ENCODE measurements at regions not wholly inside any gene's neighbourhood (a gene's known extent, or its start where the extent isn't known, plus 50 kb on each side); places are given as distances from the start of the nearest gene placed in this dataset.

DNA sequence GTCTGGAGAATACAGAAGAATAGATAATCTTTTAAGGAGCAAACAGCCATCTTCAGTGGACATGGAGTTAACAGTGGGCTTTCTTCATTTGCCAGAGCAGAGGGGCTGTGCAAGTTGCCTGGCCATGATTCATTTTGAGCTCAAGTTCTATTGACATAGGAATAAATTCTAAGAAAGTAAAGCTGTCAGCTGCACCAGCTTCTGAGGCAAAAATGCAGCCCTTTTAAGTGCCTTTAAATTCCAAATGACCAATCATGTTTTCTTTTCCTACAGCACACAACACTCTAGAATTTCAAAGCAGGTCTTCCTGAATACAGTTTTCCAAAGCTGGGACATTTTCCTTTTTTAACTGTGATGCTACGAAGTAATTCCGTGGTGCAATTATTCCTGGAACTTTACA is 246.4 kb upstream of the NT5C1B start:
- TF ChIP-seq CEBPB (IDR thresholded peaks at IDR 0.05) (no peak), EGR1 (IDR thresholded peaks at IDR 0.05) (no peak), TAF1 (IDR thresholded peaks at IDR 0.05; ENCODE audit: low read depth) (no peak), USF1 (IDR thresholded peaks at IDR 0.05) (no peak), MAX (IDR thresholded peaks at IDR 0.05) (no peak), YY1 (IDR thresholded peaks at IDR 0.05; ENCODE audit: low read depth) (no peak), TEAD4 (IDR thresholded peaks at IDR 0.05) (no peak), RAD21 (IDR thresholded peaks at IDR 0.05; ENCODE audit: low read depth) (no peak), ZBTB7A (IDR thresholded peaks at IDR 0.05; ENCODE audit: low read depth) (no peak), NFIC (IDR thresholded peaks at IDR 0.05) (no peak), EP300 (IDR thresholded peaks at IDR 0.05; ENCODE audit: borderline replicate concordance) (no peak)
- TF ChIP-seq, protein P1, sequence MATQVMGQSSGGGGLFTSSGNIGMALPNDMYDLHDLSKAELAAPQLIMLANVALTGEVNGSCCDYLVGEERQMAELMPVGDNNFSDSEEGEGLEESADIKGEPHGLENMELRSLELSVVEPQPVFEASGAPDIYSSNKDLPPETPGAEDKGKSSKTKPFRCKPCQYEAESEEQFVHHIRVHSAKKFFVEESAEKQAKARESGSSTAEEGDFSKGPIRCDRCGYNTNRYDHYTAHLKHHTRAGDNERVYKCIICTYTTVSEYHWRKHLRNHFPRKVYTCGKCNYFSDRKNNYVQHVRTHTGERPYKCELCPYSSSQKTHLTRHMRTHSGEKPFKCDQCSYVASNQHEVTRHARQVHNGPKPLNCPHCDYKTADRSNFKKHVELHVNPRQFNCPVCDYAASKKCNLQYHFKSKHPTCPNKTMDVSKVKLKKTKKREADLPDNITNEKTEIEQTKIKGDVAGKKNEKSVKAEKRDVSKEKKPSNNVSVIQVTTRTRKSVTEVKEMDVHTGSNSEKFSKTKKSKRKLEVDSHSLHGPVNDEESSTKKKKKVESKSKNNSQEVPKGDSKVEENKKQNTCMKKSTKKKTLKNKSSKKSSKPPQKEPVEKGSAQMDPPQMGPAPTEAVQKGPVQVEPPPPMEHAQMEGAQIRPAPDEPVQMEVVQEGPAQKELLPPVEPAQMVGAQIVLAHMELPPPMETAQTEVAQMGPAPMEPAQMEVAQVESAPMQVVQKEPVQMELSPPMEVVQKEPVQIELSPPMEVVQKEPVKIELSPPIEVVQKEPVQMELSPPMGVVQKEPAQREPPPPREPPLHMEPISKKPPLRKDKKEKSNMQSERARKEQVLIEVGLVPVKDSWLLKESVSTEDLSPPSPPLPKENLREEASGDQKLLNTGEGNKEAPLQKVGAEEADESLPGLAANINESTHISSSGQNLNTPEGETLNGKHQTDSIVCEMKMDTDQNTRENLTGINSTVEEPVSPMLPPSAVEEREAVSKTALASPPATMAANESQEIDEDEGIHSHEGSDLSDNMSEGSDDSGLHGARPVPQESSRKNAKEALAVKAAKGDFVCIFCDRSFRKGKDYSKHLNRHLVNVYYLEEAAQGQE (IDR thresholded peaks at IDR 0.05; ENCODE audit: low read depth), result no peak

DNA sequence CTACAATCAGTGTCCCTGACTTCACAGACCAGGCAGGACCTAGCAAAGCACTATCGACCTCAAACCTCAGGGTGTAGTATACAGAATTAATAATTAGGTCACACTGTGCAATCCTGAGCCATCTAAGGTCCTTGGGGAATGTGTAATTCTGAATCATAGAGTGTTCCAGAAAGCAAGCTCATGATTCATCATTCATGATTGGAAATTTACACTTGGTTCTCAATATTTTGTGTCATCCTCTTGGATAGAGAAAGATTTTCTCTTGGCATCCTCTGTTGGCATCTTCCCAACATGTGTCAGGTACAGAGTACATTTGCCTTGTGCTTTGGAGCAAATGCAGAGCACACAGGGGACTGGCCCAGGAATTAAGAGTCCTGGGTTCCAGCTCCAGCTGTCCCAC is 245.0 kb upstream of the NT5C1B start:
- TF ChIP-seq NFIC (IDR thresholded peaks at IDR 0.05), result no peak
- no peak for TF ChIP-seq EP300 (IDR thresholded peaks at IDR 0.05; ENCODE audit: borderline replicate concordance)

DNA sequence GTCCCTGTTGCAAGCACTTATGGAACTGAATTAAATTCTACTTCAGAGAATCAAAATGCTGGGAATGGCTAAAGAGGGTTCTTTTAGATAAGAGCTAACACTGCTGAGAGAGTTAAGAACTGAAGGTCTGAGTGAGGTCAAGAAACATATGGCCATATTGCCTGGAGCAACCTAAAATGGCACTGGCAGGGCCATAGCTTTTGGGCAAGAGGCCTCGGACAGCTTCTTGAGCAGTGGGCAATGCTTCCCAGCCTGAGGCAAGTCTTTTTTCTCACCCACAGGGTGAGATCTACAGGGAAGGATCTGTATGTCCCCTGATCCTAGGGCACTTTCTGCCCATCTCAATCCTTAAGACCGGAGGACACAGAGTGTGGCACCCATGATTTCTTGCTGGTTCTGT is 244.6 kb upstream of the NT5C1B start:
- no peak for TF ChIP-seq TEAD4 (IDR thresholded peaks at IDR 0.05)
- TF ChIP-seq NFIC (IDR thresholded peaks at IDR 0.05), result no peak
- TF ChIP-seq CEBPB (IDR thresholded peaks at IDR 0.05), result no peak
- TF ChIP-seq YY1 (IDR thresholded peaks at IDR 0.05; ENCODE audit: low read depth), result no peak

- no peak for TF ChIP-seq CREB1 (IDR thresholded peaks at IDR 0.05; ENCODE audit: low read depth)
- no peak for TF ChIP-seq FOXM1 (IDR thresholded peaks at IDR 0.05; ENCODE audit: borderline replicate concordance, low read depth)
- no peak for TF ChIP-seq YY1 (IDR thresholded peaks at IDR 0.05; ENCODE audit: low read depth)
- TF ChIP-seq MAX (IDR thresholded peaks at IDR 0.05), result no peak
- no peak for TF ChIP-seq RAD21 (IDR thresholded peaks at IDR 0.05; ENCODE audit: low read depth)
- no peak for TF ChIP-seq USF1 (IDR thresholded peaks at IDR 0.05)
- TF ChIP-seq TAF1 (IDR thresholded peaks at IDR 0.05; ENCODE audit: low read depth), result no peak
- no peak for TF ChIP-seq TCF12 (IDR thresholded peaks at IDR 0.05; ENCODE audit: low read depth)
- no peak for TF ChIP-seq TEAD4 (IDR thresholded peaks at IDR 0.05)
- no peak for TF ChIP-seq EP300 (IDR thresholded peaks at IDR 0.05; ENCODE audit: borderline replicate concordance)
- no peak for TF ChIP-seq EGR1 (IDR thresholded peaks at IDR 0.05)
Observed at GRCh38 chr2:18831916-18832510, 242.6 kb upstream of the NT5C1B start.

GRCh38 chr2:18830962-18831361 is 241.6 kb upstream of the NT5C1B start:
- no peak for TF ChIP-seq RAD21 (IDR thresholded peaks at IDR 0.05; ENCODE audit: low read depth)
- no peak for TF ChIP-seq NFIC (IDR thresholded peaks at IDR 0.05)
- no peak for TF ChIP-seq ZBTB7A (IDR thresholded peaks at IDR 0.05; ENCODE audit: low read depth)
- TF ChIP-seq CEBPB (IDR thresholded peaks at IDR 0.05), result no peak
- TF ChIP-seq YY1 (IDR thresholded peaks at IDR 0.05; ENCODE audit: low read depth), result no peak
- TF ChIP-seq EP300 (IDR thresholded peaks at IDR 0.05; ENCODE audit: borderline replicate concordance), result no peak
- TF ChIP-seq TEAD4 (IDR thresholded peaks at IDR 0.05), result no peak
- TF ChIP-seq USF1 (IDR thresholded peaks at IDR 0.05), result no peak
- TF ChIP-seq CREB1 (IDR thresholded peaks at IDR 0.05; ENCODE audit: low read depth), result no peak
- no peak for TF ChIP-seq FOXM1 (IDR thresholded peaks at IDR 0.05; ENCODE audit: borderline replicate concordance, low read depth)
- no peak for TF ChIP-seq EGR1 (IDR thresholded peaks at IDR 0.05)
- no peak for TF ChIP-seq TAF1 (IDR thresholded peaks at IDR 0.05; ENCODE audit: low read depth)
- no peak for TF ChIP-seq MAX (IDR thresholded peaks at IDR 0.05)
- TF ChIP-seq TCF12 (IDR thresholded peaks at IDR 0.05; ENCODE audit: low read depth), result no peak
- TF ChIP-seq, protein P1 (IDR thresholded peaks at IDR 0.05; ENCODE audit: low read depth), result no peak

GRCh38 chr2:18829976-18830375 is 240.6 kb upstream of the NT5C1B start:
- no peak for TF ChIP-seq YY1 (IDR thresholded peaks at IDR 0.05; ENCODE audit: low read depth)
- TF ChIP-seq NFIC (IDR thresholded peaks at IDR 0.05), result no peak
- no peak for TF ChIP-seq TCF12 (IDR thresholded peaks at IDR 0.05; ENCODE audit: low read depth)
- TF ChIP-seq, protein P1 (IDR thresholded peaks at IDR 0.05; ENCODE audit: low read depth), result no peak
- TF ChIP-seq USF1 (IDR thresholded peaks at IDR 0.05), result no peak
- no peak for TF ChIP-seq ZBTB7A (IDR thresholded peaks at IDR 0.05; ENCODE audit: low read depth)
- TF ChIP-seq CREB1 (IDR thresholded peaks at IDR 0.05; ENCODE audit: low read depth), result no peak
- no peak for TF ChIP-seq EP300 (IDR thresholded peaks at IDR 0.05; ENCODE audit: borderline replicate concordance)
- no peak for TF ChIP-seq CEBPB (IDR thresholded peaks at IDR 0.05)
